Sigmoid colon (tissue), 4 donors: ENCODE measurements at regions not wholly inside any gene's neighbourhood (a gene's known extent, or its start where the extent isn't known, plus 50 kb on each side); places are given as distances from the start of the nearest gene placed in this dataset.

Experiments used
- CTCF ChIP-seq, 4 experiments: fragments of 450-650 bp in 3 of 4; fragments of 200-600 bp in 1 of 4; IDR thresholded peaks; one replicate each; pipeline ENCODE4 v1.5.1; 2016 to 2019; ENCODE audit warnings: antibody characterized with exemption in 4 of 4, mild to moderate bottlenecking in 3 of 4, moderate library complexity in 2 of 4
- POLR2A ChIP-seq, 2 donors: fragments of 450-650 bp; IDR thresholded peaks; one replicate each; pipeline ENCODE4 v1.6.1; 2016; ENCODE audit warnings: antibody characterized with exemption in 2 of 2, mild to moderate bottlenecking in 2 of 2, moderate library complexity in 2 of 2
- POLR2AphosphoS5 ChIP-seq, 4 donors: sonication (generic); formaldehyde crosslinking; IDR thresholded peaks; one replicate each; pipeline ENCODE4 v1.6.1; 2017; ENCODE audit warnings: antibody characterized with exemption in 4 of 4

- no peak for TF ChIP-seq POLR2A (IDR thresholded peaks at IDR 0.05)
- TF ChIP-seq CTCF (IDR thresholded peaks at IDR 0.05) = no peak
- TF ChIP-seq POLR2AphosphoS5 (IDR thresholded peaks at IDR 0.05) = no peak
Observed at GRCh38 chr14:87257421-87257820, 735.6 kb downstream of the GALC start.
